ENCODE measurements at regions not wholly inside any gene's neighbourhood (a gene's known extent, or its start where the extent isn't known, plus 50 kb on each side); places are given as distances from the start of the nearest gene placed in this dataset.

- H3K27me3 Mint-ChIP-seq (ENCODE audit: insufficient read depth, unreplicated experiment), result no peaks in the 10 kb centered on the region
- TSS peak; percentile 72 for BruUV-seq (replicated peaks)
- H3K4me3 Mint-ChIP-seq (ENCODE audit: unreplicated experiment), result no peak overlapping the region
- peaks cover 34% of the 10 kb centered on the region for H3K4me1 Mint-ChIP-seq (ENCODE audit: insufficient read depth, unreplicated experiment)
- no peak for TF ChIP-seq CTCF (IDR thresholded peaks at IDR 0.05; ENCODE audit: unreplicated experiment)
- ChIA-PET CTCF (no interaction called here), POLR2A (interaction anchor here (2.2 kb wide), 1 partner anchor 27 kb away, joined by 11 read pairs; no protein-coding TSS in a partner anchor)
- peak overlapping the region; percentile 99 for H3K27ac Mint-ChIP-seq (ENCODE audit: low read depth, unreplicated experiment)
- intact Hi-C loops (cut with micrococcal nuclease), result no loop called here
- DNase-seq (ENCODE audit: unreplicated experiment), result no peak
- H3K36me3 Mint-ChIP-seq (ENCODE audit: insufficient read depth, unreplicated experiment), result peaks cover 7% of the 10 kb centered on the region
- no peaks in the 10 kb centered on the region for H3K9me3 Mint-ChIP-seq (ENCODE audit: unreplicated experiment)
Measured at GRCh38 chr21:43306391-43306790, 120.5 kb downstream of the SIK1 start.

DNA sequence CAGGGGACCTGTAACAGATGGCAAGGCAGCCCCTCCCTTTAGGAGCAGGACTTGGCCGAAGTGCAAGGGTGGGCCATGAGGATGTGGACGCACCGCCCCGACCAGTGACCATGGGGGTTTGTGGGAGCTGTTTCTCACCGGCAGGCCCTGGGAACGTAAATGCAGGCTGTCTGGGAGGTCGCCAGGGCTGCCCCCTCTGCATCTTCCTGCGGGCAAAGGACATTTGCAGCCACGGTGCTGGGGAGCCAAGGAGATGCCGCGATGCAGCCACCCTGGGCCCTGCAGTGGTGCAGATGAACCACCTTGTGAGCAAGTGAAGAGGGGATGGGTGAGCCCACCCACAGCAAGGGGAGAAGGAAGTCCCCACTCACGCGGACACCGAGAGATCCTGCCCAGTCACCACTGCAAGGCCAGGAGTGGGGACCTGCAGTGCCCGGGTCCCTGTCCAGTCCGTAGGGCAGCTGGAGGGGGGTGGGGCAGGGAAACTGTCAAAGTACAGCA lies 121.1 kb downstream of the SIK1 start:
- intact Hi-C loops (cut with micrococcal nuclease), result no loop called here
- Mint-ChIP-seq H3K27me3 (ENCODE audit: insufficient read depth, unreplicated experiment) (no peaks in the 10 kb centered on the region), H3K27ac (ENCODE audit: low read depth, unreplicated experiment) (peak overlapping the region; percentile 39), H3K36me3 (ENCODE audit: insufficient read depth, unreplicated experiment) (peaks cover 7% of the 10 kb centered on the region), H3K4me3 (ENCODE audit: unreplicated experiment) (no peak overlapping the region), H3K4me1 (ENCODE audit: insufficient read depth, unreplicated experiment) (peaks cover 29% of the 10 kb centered on the region), H3K9me3 (ENCODE audit: unreplicated experiment) (no peaks in the 10 kb centered on the region)
- POLR2A ChIA-PET, result no interaction called here
- no TSS peak for BruUV-seq (replicated peaks)
- TF ChIP-seq CTCF (IDR thresholded peaks at IDR 0.05; ENCODE audit: unreplicated experiment), result no peak
- CTCF ChIA-PET, result no interaction called here
- DNase-seq (ENCODE audit: unreplicated experiment), result no peak

- Mint-ChIP-seq H3K27me3 (ENCODE audit: insufficient read depth, unreplicated experiment) (no peaks in the 10 kb centered on the region), H3K9me3 (ENCODE audit: unreplicated experiment) (no peaks in the 10 kb centered on the region), H3K36me3 (ENCODE audit: insufficient read depth, unreplicated experiment) (peaks cover 7% of the 10 kb centered on the region), H3K4me3 (ENCODE audit: unreplicated experiment) (no peak overlapping the region), H3K4me1 (ENCODE audit: insufficient read depth, unreplicated experiment) (peaks cover 26% of the 10 kb centered on the region), H3K27ac (ENCODE audit: low read depth, unreplicated experiment) (no peak overlapping the region)
- no TSS peak for BruUV-seq (replicated peaks)
- DNase-seq (ENCODE audit: unreplicated experiment), result no peak
- intact Hi-C loops (cut with micrococcal nuclease), result no loop called here
- no peak for TF ChIP-seq CTCF (IDR thresholded peaks at IDR 0.05; ENCODE audit: unreplicated experiment)
- ChIA-PET POLR2A (no interaction called here), CTCF (interaction anchor here (0.7 kb wide), 1 partner anchor 115 kb away, joined by 3 read pairs; no protein-coding TSS in a partner anchor)
Measured at GRCh38 chr21:43305336-43305665, 121.6 kb downstream of the SIK1 start.

DNA sequence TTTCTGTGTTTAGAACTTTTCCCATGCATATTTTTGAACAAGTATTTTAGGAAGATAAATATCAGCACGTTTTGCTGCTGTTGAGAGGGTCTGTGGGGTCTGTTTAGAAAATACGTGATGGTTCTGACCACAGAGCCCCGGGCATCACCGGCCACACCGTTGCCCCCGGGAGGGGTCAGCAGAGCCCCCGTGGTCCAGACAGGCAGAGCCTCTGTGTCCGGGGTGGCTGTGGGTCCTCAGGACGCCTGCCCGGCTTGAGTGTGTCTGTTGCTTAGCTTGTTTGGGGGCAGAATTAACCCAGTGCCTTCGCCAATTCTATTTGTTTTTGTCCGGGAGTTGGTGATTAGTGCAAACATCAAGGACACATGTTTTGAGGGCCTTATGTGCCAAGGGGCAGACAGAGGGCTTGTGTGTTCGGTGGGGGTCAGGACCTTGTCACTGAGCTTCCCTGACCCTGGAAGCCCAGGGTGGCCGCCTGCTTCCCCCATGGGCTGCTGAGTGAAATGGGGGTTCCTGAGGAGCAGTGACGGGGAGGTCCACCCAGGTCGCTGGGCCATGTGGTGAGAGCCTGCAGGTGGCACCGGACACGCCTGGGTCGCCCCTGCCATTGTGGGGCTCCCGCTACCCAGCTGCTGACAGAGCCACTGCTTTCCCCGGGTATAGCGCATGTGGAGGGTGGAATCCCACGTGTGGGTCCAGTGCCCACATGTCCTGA lies 122.2 kb downstream of the SIK1 start:
- Mint-ChIP-seq H3K36me3 (ENCODE audit: insufficient read depth, unreplicated experiment) (peaks cover 7% of the 10 kb centered on the region), H3K4me1 (ENCODE audit: insufficient read depth, unreplicated experiment) (peaks cover 26% of the 10 kb centered on the region), H3K27ac (ENCODE audit: low read depth, unreplicated experiment) (peak overlapping the region; percentile 71), H3K9me3 (ENCODE audit: unreplicated experiment) (no peaks in the 10 kb centered on the region), H3K4me3 (ENCODE audit: unreplicated experiment) (no peak overlapping the region), H3K27me3 (ENCODE audit: insufficient read depth, unreplicated experiment) (no peaks in the 10 kb centered on the region)
- intact Hi-C loops (cut with micrococcal nuclease), result no loop called here
- TF ChIP-seq CTCF (IDR thresholded peaks at IDR 0.05; ENCODE audit: unreplicated experiment), result no peak
- DNase-seq (ENCODE audit: unreplicated experiment), result no peak
- POLR2A ChIA-PET, result no interaction called here
- BruUV-seq (replicated peaks), result no TSS peak
- CTCF ChIA-PET, result interaction anchor here (0.7 kb wide), 1 partner anchor 114 kb away, joined by 3 read pairs; no protein-coding TSS in a partner anchor

All from MCF 10A (cell line).